GM12891 (cell line): ENCODE measurements at regions not wholly inside any gene's neighbourhood (a gene's known extent, or its start where the extent isn't known, plus 50 kb on each side); places are given as distances from the start of the nearest gene placed in this dataset.

Experiments
- DNase-seq: peaks from one replicate; pipeline ENCODE4 v3.0.0; 2011; ENCODE audit warnings: low spot score; ENCODE audit not compliant: insufficient read length
- FAIRE-seq: peaks from 2 replicates; lab custom pipeline; 2011; peaks lifted over from hg19 to GRCh38; lab: Jason Lieb, UNC
- PAX5 ChIP-seq: IDR thresholded peaks from 2 replicates; pipeline ENCODE4 v1.6.1; 2011; ENCODE audit warnings: low read length, moderate library complexity, mild to moderate bottlenecking; ENCODE audit not compliant: insufficient read depth, severe bottlenecking
- POLR2A ChIP-seq: IDR thresholded peaks from 2 replicates; pipeline ENCODE4 v1.6.1; 2011; ENCODE audit warnings: low read depth, low read length, control low read depth
- POLR2AphosphoS5 ChIP-seq: IDR thresholded peaks from 2 replicates; pipeline ENCODE4 v1.6.1; 2011; ENCODE audit warnings: low read depth, low read length, control low read depth
- POU2F2 ChIP-seq: IDR thresholded peaks from 2 replicates; pipeline ENCODE4 v1.6.1; 2011; ENCODE audit warnings: low read depth, mild to moderate bottlenecking, control low read depth, low read length, moderate library complexity
- SPI1 ChIP-seq: IDR thresholded peaks from 2 replicates; pipeline ENCODE4 v1.6.1; 2011; ENCODE audit warnings: low read depth, low read length, control low read depth
- TAF1 ChIP-seq: IDR thresholded peaks from 2 replicates; pipeline ENCODE4 v1.6.1; 2011; ENCODE audit warnings: low read depth, low read length, control low read depth

GRCh38 chr7:98679741-98680140, 62.7 kb downstream of the NPTX2 start:
- FAIRE-seq (no peak), DNase-seq (no peak)
- TF ChIP-seq POLR2AphosphoS5, result no peak
- no peak for TF ChIP-seq SPI1
- TF ChIP-seq PAX5, result no peak
- TF ChIP-seq TAF1, result no peak
- no peak for TF ChIP-seq POU2F2
- TF ChIP-seq POLR2A, result no peak

GRCh38 chr7:98681511-98681910, 64.4 kb downstream of the NPTX2 start:
- no peak for TF ChIP-seq TAF1
- no peak for TF ChIP-seq SPI1
- no peak for TF ChIP-seq PAX5
- no peak for TF ChIP-seq POU2F2
- TF ChIP-seq POLR2A, result no peak
- no peak for TF ChIP-seq POLR2AphosphoS5

GRCh38 chr7:98681951-98682350, 64.9 kb downstream of the NPTX2 start:
- DNase-seq (no peak), FAIRE-seq (no peak)
- no peak for TF ChIP-seq SPI1
- no peak for TF ChIP-seq POLR2AphosphoS5
- no peak for TF ChIP-seq TAF1
- no peak for TF ChIP-seq POLR2A
- no peak for TF ChIP-seq POU2F2
- TF ChIP-seq PAX5, result no peak

More at GRCh38 chr7:98681511-98681910, 64.4 kb downstream of the NPTX2 start:
- no peak for FAIRE-seq
- DNase-seq, result no peak

- no peak for FAIRE-seq
- no peak for DNase-seq
- no peak for TF ChIP-seq PAX5
Observed at GRCh38 chr7:98683514-98683913, 66.4 kb downstream of the NPTX2 start.

- DNase-seq (no peak), FAIRE-seq (no peak)
- TF ChIP-seq POU2F2 (no peak), POLR2AphosphoS5 (no peak), PAX5 (no peak), TAF1 (no peak), SPI1 (no peak), POLR2A (no peak)
Observed at GRCh38 chr7:98685541-98685940, 68.5 kb downstream of the NPTX2 start.

GRCh38 chr7:98686466-98687080, 69.5 kb downstream of the NPTX2 start:
- FAIRE-seq (no peak), DNase-seq (no peak)
- TF ChIP-seq POU2F2, result no peak
- TF ChIP-seq PAX5, result no peak
- TF ChIP-seq TAF1, result no peak
- TF ChIP-seq POLR2AphosphoS5, result no peak
- no peak for TF ChIP-seq POLR2A

- TF ChIP-seq POU2F2 (no peak), TAF1 (no peak), POLR2A (no peak), SPI1 (no peak), PAX5 (no peak), POLR2AphosphoS5 (no peak)
- DNase-seq (no peak), FAIRE-seq (no peak)
Observed at GRCh38 chr7:98687111-98687751, 70.1 kb downstream of the NPTX2 start.

GRCh38 chr7:98691619-98692018, 74.5 kb downstream of the NPTX2 start:
- no peak for DNase-seq
- no peak for TF ChIP-seq POLR2A
- no peak for TF ChIP-seq POLR2AphosphoS5
- TF ChIP-seq TAF1, result no peak
- TF ChIP-seq POU2F2, result no peak
- TF ChIP-seq PAX5, result no peak
- no peak for TF ChIP-seq SPI1
- no peak for FAIRE-seq

GRCh38 chr7:98697083-98697482, 80.0 kb downstream of the NPTX2 start:
- TF ChIP-seq TAF1 (no peak), SPI1 (no peak), POLR2A (no peak), PAX5 (no peak), POU2F2 (no peak), POLR2AphosphoS5 (no peak)
- no peak for FAIRE-seq
- no peak for DNase-seq
